SK-N-SH treated with all-trans-retinoic acid at 6 μM for 48 hours (cell line): ENCODE measurements at regions not wholly inside any gene's neighbourhood (a gene's known extent, or its start where the extent isn't known, plus 50 kb on each side); places are given as distances from the start of the nearest gene placed in this dataset.

Source experiments
- CREB5 ChIP-seq: fragments of 250-450 bp; sonication (Bioruptor Pico); IDR thresholded peaks from 2 replicates; pipeline ENCODE4 v1.5.1; 2020; ENCODE audit warnings: low read depth, mild to moderate bottlenecking, moderate library complexity
- ISL1 ChIP-seq: fragments of 250-450 bp; sonication (Bioruptor Pico); IDR thresholded peaks from 2 replicates; pipeline ENCODE4 v2.1.2; 2022; ENCODE audit warnings: mild to moderate bottlenecking, moderate library complexity
- POU6F1 ChIP-seq: fragments of 250-450 bp; sonication (Bioruptor Pico); IDR thresholded peaks from 2 replicates; pipeline ENCODE4 v1.8.0; 2021; ENCODE audit warnings: low read depth, mild to moderate bottlenecking, moderate library complexity, borderline replicate concordance
- PPARA ChIP-seq: fragments of 250-450 bp; sonication (Bioruptor Pico); IDR thresholded peaks from 2 replicates; pipeline ENCODE4 v1.5.0; 2020; ENCODE audit warnings: mild to moderate bottlenecking, borderline replicate concordance
- TOX ChIP-seq: fragments of 250-450 bp; sonication (Bioruptor Pico); IDR thresholded peaks from 2 replicates; pipeline ENCODE4 v1.8.0; 2021; ENCODE audit warnings: mild to moderate bottlenecking, moderate library complexity, borderline replicate concordance
- TSHZ2 ChIP-seq: fragments of 250-450 bp; sonication (Bioruptor Pico); IDR thresholded peaks from 2 replicates; pipeline ENCODE4 v1.5.0; 2020; ENCODE audit warnings: mild to moderate bottlenecking, moderate library complexity
- ZFP30 ChIP-seq: fragments of 450-650 bp; formaldehyde crosslinking; IDR thresholded peaks from 2 replicates; pipeline ENCODE4 v1.5.0; 2022; ENCODE audit warnings: mild to moderate bottlenecking, moderate library complexity

- TF ChIP-seq CREB5 (CRISPR knock-in tag), result no peak
- TF ChIP-seq TOX (CRISPR knock-in tag), result no peak
- TF ChIP-seq TSHZ2 (CRISPR knock-in tag), result no peak
- TF ChIP-seq POU6F1, result no peak
- TF ChIP-seq PPARA (CRISPR knock-in tag), result no peak
- TF ChIP-seq ISL1, result no peak
- no peak for TF ChIP-seq ZFP30
Measured at GRCh38 chr11:38416141-38416540, 1818.1 kb upstream of the RAG2 start.
